Breast epithelium (tissue), 4 donors: ENCODE measurements at regions not wholly inside any gene's neighbourhood (a gene's known extent, or its start where the extent isn't known, plus 50 kb on each side); places are given as distances from the start of the nearest gene placed in this dataset.

ENCODE experiments used
- DNase-seq, 2 donors: peaks; one replicate each; pipeline ENCODE4 v3.0.0-alpha.2; 2019; ENCODE audit warnings: low spot score in 2 of 2
- H3K27ac ChIP-seq, 2 donors: fragments of 200-600 bp; sonication (generic) in 1 of 2; one replicate each; pipeline ENCODE4 v1.5.1; 2016 to 2019; ENCODE audit warnings: mild to moderate bottlenecking in 1 of 2
- H3K27me3 ChIP-seq, 2 donors: fragments of 200-600 bp; sonication (generic) in 1 of 2; one replicate each; pipeline versions ENCODE4 v1.5.1 to v1.6.0; 2017 to 2019; ENCODE audit warnings: control low read depth in 1 of 2, mild to moderate bottlenecking in 1 of 2
- H3K36me3 ChIP-seq: fragments of 200-600 bp; one replicate; pipeline ENCODE4 v1.5.1; 2019
- H3K4me1 ChIP-seq, 2 donors: fragments of 200-600 bp; sonication (generic); one replicate each; pipeline ENCODE4 v1.5.1; 2016 to 2019; ENCODE audit warnings: control low read depth in 1 of 2
- H3K4me3 ChIP-seq, 3 donors: fragments of 200-600 bp; sonication (generic); 1 replicate in 2 of 3; 2 replicates in 1 of 3; pipeline ENCODE4 v1.5.1; 2016 to 2019; ENCODE audit warnings: mild to moderate bottlenecking in 3 of 3, moderate library complexity in 2 of 3
- H3K9me3 ChIP-seq, 2 donors: fragments of 200-600 bp; sonication (generic) in 1 of 2; one replicate each; pipeline ENCODE4 v1.5.1; 2016 to 2019; ENCODE audit warnings: control low read depth in 1 of 2
- CTCF ChIP-seq, 3 donors: fragments of 450-650 bp; IDR thresholded peaks; one replicate each; pipeline ENCODE4 v1.5.1; 2016 to 2017; ENCODE audit warnings: antibody characterized with exemption in 3 of 3, mild to moderate bottlenecking in 3 of 3, moderate library complexity in 3 of 3
- POLR2A ChIP-seq: fragments of 450-650 bp; IDR thresholded peaks from one replicate; pipeline ENCODE4 v1.6.1; 2016; ENCODE audit warnings: antibody characterized with exemption, mild to moderate bottlenecking, moderate library complexity
- POLR2AphosphoS5 ChIP-seq, 3 donors: sonication (generic); formaldehyde crosslinking; IDR thresholded peaks; one replicate each; pipeline ENCODE4 v1.6.1; 2017; ENCODE audit warnings: antibody characterized with exemption in 3 of 3
- intact Hi-C: fragments of 100-400 bp; cut with DNase I; formaldehyde crosslinking; loops from one replicate; pipeline ENCODE4 v1.15.1; 2023; ENCODE audit warnings: low total_unique reads

DNA sequence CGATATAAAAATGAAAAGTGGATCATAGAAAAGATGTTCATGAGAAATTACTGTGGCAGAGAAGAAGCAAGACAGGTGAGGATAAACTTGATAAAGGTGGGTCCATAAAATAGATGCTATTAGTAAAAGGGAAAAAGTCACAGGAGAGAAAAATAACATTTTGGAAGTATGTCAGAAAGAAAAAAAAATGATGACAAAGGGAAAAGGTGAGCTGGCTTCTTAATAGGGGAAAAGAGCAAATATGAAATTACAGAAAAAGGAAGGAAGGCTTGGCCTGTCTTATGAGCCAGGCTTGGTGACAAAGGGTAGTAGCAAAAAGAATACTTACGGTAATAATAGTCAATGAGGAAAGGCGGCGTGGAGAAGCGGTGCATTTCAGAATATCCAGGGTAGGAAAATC is 386.1 kb downstream of the RWDD3 start:
- H3K36me3 ChIP-seq = no peaks in the 10 kb centered on the region
- no peak overlapping the region for H3K27ac ChIP-seq
- no peak for DNase-seq
- no peaks in the 10 kb centered on the region for H3K4me1 ChIP-seq
- intact Hi-C loops = no loop called here
- no peaks in the 10 kb centered on the region for H3K27me3 ChIP-seq
- no peaks in the 10 kb centered on the region for H3K9me3 ChIP-seq
- H3K4me3 ChIP-seq = no peak overlapping the region
- TF ChIP-seq POLR2A (no peak), POLR2AphosphoS5 (IDR thresholded peaks at IDR 0.05) (no peak), CTCF (IDR thresholded peaks at IDR 0.05) (no peak)

GRCh38 chr1:95622609-95623008 is 388.6 kb downstream of the RWDD3 start:
- intact Hi-C loops = no loop called here
- Histone ChIP-seq H3K4me1 (no peaks in the 10 kb centered on the region), H3K27ac (no peak overlapping the region), H3K4me3 (no peak overlapping the region), H3K27me3 (no peaks in the 10 kb centered on the region), H3K9me3 (no peaks in the 10 kb centered on the region), H3K36me3 (no peaks in the 10 kb centered on the region)
- DNase-seq = no peak
- TF ChIP-seq CTCF (IDR thresholded peaks at IDR 0.05) (no peak), POLR2A (no peak), POLR2AphosphoS5 (IDR thresholded peaks at IDR 0.05) (no peak)

DNA sequence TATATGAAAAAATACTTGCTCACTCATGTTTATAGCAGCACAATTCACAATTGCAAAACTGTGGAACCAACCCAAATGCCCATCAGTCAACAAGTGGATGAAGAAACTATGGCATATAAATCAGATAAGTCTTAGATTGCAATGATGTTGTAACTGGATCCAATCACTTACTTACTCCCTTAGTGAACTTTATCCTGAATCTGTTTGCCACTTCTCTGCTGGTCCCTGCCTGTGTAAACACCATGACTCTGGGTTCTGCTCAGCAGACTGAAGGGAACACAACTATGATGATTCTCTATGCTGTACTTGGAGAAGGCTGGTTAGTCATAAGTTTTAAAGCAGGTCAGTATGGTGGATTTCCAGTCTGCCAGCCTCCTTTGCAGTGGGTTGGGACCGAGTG is 391.2 kb downstream of the RWDD3 start:
- Histone ChIP-seq H3K4me3 (no peak overlapping the region), H3K36me3 (no peaks in the 10 kb centered on the region), H3K27me3 (no peaks in the 10 kb centered on the region), H3K4me1 (no peaks in the 10 kb centered on the region), H3K27ac (no peak overlapping the region), H3K9me3 (no peaks in the 10 kb centered on the region)
- intact Hi-C loops = no loop called here
- DNase-seq = no peak
- TF ChIP-seq POLR2AphosphoS5 (IDR thresholded peaks at IDR 0.05) (no peak), CTCF (IDR thresholded peaks at IDR 0.05) (no peak), POLR2A (no peak)

DNA sequence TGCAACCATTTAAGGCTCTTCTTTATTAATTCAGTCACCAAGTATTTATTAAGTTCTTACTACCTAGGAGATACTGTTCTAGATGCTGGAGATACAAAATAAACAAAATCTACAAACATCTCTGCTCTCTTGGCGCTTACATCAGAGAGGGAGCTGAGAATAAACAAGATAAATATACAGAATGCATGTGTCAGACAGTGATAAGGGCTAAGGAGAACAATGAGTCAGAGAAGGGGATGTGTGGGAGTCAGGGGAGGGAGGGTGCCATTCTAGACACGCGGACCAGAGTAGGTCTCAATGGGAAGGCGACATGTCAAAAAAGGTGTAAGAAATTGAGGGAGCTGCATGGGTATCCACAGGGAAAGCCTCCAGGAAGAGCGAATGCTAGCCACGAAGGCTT is 393.2 kb downstream of the RWDD3 start:
- H3K4me1 ChIP-seq = no peaks in the 10 kb centered on the region
- no peaks in the 10 kb centered on the region for H3K9me3 ChIP-seq
- H3K27ac ChIP-seq = no peak overlapping the region
- H3K27me3 ChIP-seq = no peaks in the 10 kb centered on the region
- DNase-seq = no peak
- TF ChIP-seq CTCF (IDR thresholded peaks at IDR 0.05) = no peak
- no peak for TF ChIP-seq POLR2AphosphoS5 (IDR thresholded peaks at IDR 0.05)
- no peak for TF ChIP-seq POLR2A
- H3K4me3 ChIP-seq = no peak overlapping the region
- intact Hi-C loops = no loop called here
- no peaks in the 10 kb centered on the region for H3K36me3 ChIP-seq

GRCh38 chr1:95631695-95632094 is 397.7 kb downstream of the RWDD3 start:
- TF ChIP-seq POLR2A (no peak), CTCF (IDR thresholded peaks at IDR 0.05) (no peak), POLR2AphosphoS5 (IDR thresholded peaks at IDR 0.05) (no peak)
- DNase-seq = no peak
- H3K9me3 ChIP-seq = no peaks in the 10 kb centered on the region
- H3K4me1 ChIP-seq = no peaks in the 10 kb centered on the region
- no peak overlapping the region for H3K27ac ChIP-seq
- intact Hi-C loops = loop anchor here (1.0 kb wide), 1 partner anchor 7 kb away; no protein-coding TSS in a partner anchor
- no peak overlapping the region for H3K4me3 ChIP-seq
- no peaks in the 10 kb centered on the region for H3K36me3 ChIP-seq
- H3K27me3 ChIP-seq = no peaks in the 10 kb centered on the region
